SK-N-SH (cell line): ENCODE measurements at regions not wholly inside any gene's neighbourhood (a gene's known extent, or its start where the extent isn't known, plus 50 kb on each side); places are given as distances from the start of the nearest gene placed in this dataset.

Experiments
- CTCF ChIA-PET: fragments of 300-600, 350-600 bp; formaldehyde crosslinking; extraction: SDS; loops from one replicate; lab custom pipeline; 2021; lab: Yijun Ruan, JAX
- POLR2A ChIA-PET: fragments of 350-600 bp; sonication (Branson Sonifier 250); formaldehyde crosslinking; extraction: SDS; loops from one replicate; lab custom pipeline; 2020; ENCODE audit warnings: antibody characterized with exemption, inconsistent platforms; lab: Yijun Ruan, JAX
- DNase-seq: peaks from one replicate; pipeline ENCODE4 v3.0.0; 2012
- H2AFZ ChIP-seq: fragments of 200-600 bp; sonication (generic); 2 replicates; pipeline ENCODE4 v1.8.1; 2016; ENCODE audit warnings: antibody characterized with exemption, mild to moderate bottlenecking, low read depth
- H3F3A ChIP-seq: fragments of 200-600 bp; sonication (generic); replicated peaks from 2 replicates; pipeline ENCODE3; 2016; ENCODE audit warnings: antibody characterized with exemption, mild to moderate bottlenecking; ENCODE audit not compliant: insufficient read depth
- H3K27ac ChIP-seq, 2 experiments: fragments of 200-500 bp in 1 of 2; fragments of 200-600 bp in 1 of 2; sonication (Bioruptor generic) in 1 of 2; sonication (generic), shearing (Covaris generic) in 1 of 2; 2 replicates each; pipeline versions ENCODE4 v1.5.1 to v1.6.1; 2014 to 2016; ENCODE audit warnings: low read depth in 2 of 2, inconsistent platforms in 1 of 2, low read length in 1 of 2, mild to moderate bottlenecking in 1 of 2, mixed read lengths in 1 of 2
- H3K27me3 ChIP-seq: fragments of 200-600 bp; sonication (generic), shearing (Covaris generic); 2 replicates; pipeline ENCODE4 v1.6.1; 2016; ENCODE audit warnings: mixed run types; ENCODE audit not compliant: insufficient read depth
- H3K36me3 ChIP-seq, 2 experiments: fragments of 200-500 bp in 1 of 2; fragments of 200-600 bp in 1 of 2; sonication (Bioruptor generic) in 1 of 2; sonication (generic) in 1 of 2; replicated peaks in 1 of 2; 2 replicates each; pipeline versions ENCODE3 to v1.5.1; 2014 to 2016; ENCODE audit warnings: low read length in 1 of 2, mild to moderate bottlenecking in 1 of 2; ENCODE audit not compliant: insufficient read depth in 2 of 2, control insufficient read depth in 1 of 2
- H3K4me1 ChIP-seq, 2 experiments: fragments of 200-500 bp in 1 of 2; fragments of 200-600 bp in 1 of 2; sonication (Bioruptor generic) in 1 of 2; sonication (generic), shearing (Covaris generic) in 1 of 2; 2 replicates each; pipeline versions ENCODE4 v1.5.1 to v1.6.1; 2014 to 2016; ENCODE audit warnings: low read depth in 1 of 2, low read length in 1 of 2, mixed run types in 1 of 2; ENCODE audit not compliant: insufficient read depth in 2 of 2, control insufficient read depth in 1 of 2
- H3K4me2 ChIP-seq: fragments of 200-600 bp; sonication (generic), shearing (Covaris generic); 2 replicates; pipeline ENCODE4 v1.6.1; 2017; ENCODE audit warnings: mixed run types
- H3K4me3 ChIP-seq, 2 experiments: fragments of 200-500 bp in 1 of 2; fragments of 200-600 bp in 1 of 2; sonication (Bioruptor generic) in 1 of 2; sonication (generic), shearing (Covaris generic) in 1 of 2; 2 replicates each; pipeline versions ENCODE4 v1.5.1 to v1.8.1; 2014 to 2016; ENCODE audit warnings: low read depth in 2 of 2, inconsistent platforms in 1 of 2, low read length in 1 of 2, mild to moderate bottlenecking in 1 of 2, mixed read lengths in 1 of 2, moderate library complexity in 1 of 2
- H3K79me2 ChIP-seq: fragments of 200-600 bp; sonication (generic); 2 replicates; pipeline ENCODE4 v1.8.1; 2017; ENCODE audit warnings: mild to moderate bottlenecking; ENCODE audit not compliant: insufficient read depth
- H3K9ac ChIP-seq: fragments of 200-600 bp; sonication (generic); 2 replicates; pipeline ENCODE4 v1.6.1; 2017; ENCODE audit warnings: mixed run types
- H3K9me2 ChIP-seq: fragments of 200-600 bp; sonication (generic); 2 replicates; pipeline ENCODE4 v1.6.1; 2017; ENCODE audit warnings: mixed run types
- H3K9me3 ChIP-seq: fragments of 200-600 bp; sonication (generic); 2 replicates; pipeline ENCODE4 v1.6.1; 2017; ENCODE audit warnings: mixed run types, mild to moderate bottlenecking, moderate library complexity
- H4K20me1 ChIP-seq: fragments of 200-600 bp; sonication (generic); 2 replicates; pipeline ENCODE4 v1.6.1; 2017; ENCODE audit warnings: mild to moderate bottlenecking, mixed run types; ENCODE audit not compliant: insufficient read depth
- CHD2 ChIP-seq: fragments of 150-350 bp; IDR thresholded peaks from 2 replicates; pipeline ENCODE4 v1.6.1; 2018; ENCODE audit warnings: low read length; ENCODE audit not compliant: partially characterized antibody
- ELF1 ChIP-seq: IDR thresholded peaks from 2 replicates; pipeline ENCODE4 v1.4.0; 2012
- EZH2phosphoT487 ChIP-seq: fragments of 200-600 bp; sonication (generic); IDR thresholded peaks from 2 replicates; pipeline ENCODE4 v1.6.1; 2017; ENCODE audit warnings: low read depth, mixed run types, mild to moderate bottlenecking, antibody characterized with exemption, moderate library complexity, borderline replicate concordance
- FOSL2 ChIP-seq: IDR thresholded peaks from 2 replicates; pipeline ENCODE4 v1.4.0; 2012; ENCODE audit warnings: low read depth, mild to moderate bottlenecking, moderate library complexity, borderline replicate concordance
- FOXJ3 ChIP-seq: sonication (generic); formaldehyde crosslinking; IDR thresholded peaks from 2 replicates; pipeline ENCODE4 v1.5.1; 2020; ENCODE audit warnings: mild to moderate bottlenecking, missing genetic modification reagents
- FOXM1 ChIP-seq: IDR thresholded peaks from 2 replicates; pipeline ENCODE4 v1.4.0; 2012; ENCODE audit warnings: low read depth, mild to moderate bottlenecking
- IRF3 ChIP-seq: fragments of 150-350 bp; IDR thresholded peaks from 2 replicates; pipeline ENCODE4 v1.6.1; 2016; ENCODE audit warnings: mild to moderate bottlenecking, low read depth, low read length
- MAX ChIP-seq: IDR thresholded peaks from 2 replicates; pipeline ENCODE4 v1.4.0; 2012; ENCODE audit warnings: low read depth
- MEF2A ChIP-seq: IDR thresholded peaks from 2 replicates; pipeline ENCODE4 v1.4.0; 2012; ENCODE audit warnings: low read depth, borderline replicate concordance
- MXI1 ChIP-seq: IDR thresholded peaks from 2 replicates; pipeline ENCODE4 v1.6.1; 2012; ENCODE audit warnings: mild to moderate bottlenecking, low read depth, low read length, improper control_type of control experiment
- NRF1 ChIP-seq: IDR thresholded peaks from 2 replicates; pipeline ENCODE4 v1.6.1; 2012; ENCODE audit warnings: low read depth, mild to moderate bottlenecking, low read length
- RAD21 ChIP-seq: IDR thresholded peaks from 2 replicates; pipeline ENCODE4 v1.6.1; 2012; ENCODE audit warnings: mild to moderate bottlenecking, low read length
- RCOR1 ChIP-seq: fragments of 150-350 bp; IDR thresholded peaks from 2 replicates; pipeline ENCODE4 v1.6.1; 2017; ENCODE audit warnings: antibody characterized with exemption, low read length
- SIN3A ChIP-seq: IDR thresholded peaks from 2 replicates; pipeline ENCODE4 v1.6.1; 2012; ENCODE audit warnings: low read depth, mild to moderate bottlenecking, low read length, moderate library complexity, borderline replicate concordance
- SMC3 ChIP-seq: IDR thresholded peaks from 2 replicates; pipeline ENCODE4 v1.6.1; 2012; ENCODE audit warnings: low read depth, low read length, improper control_type of control experiment
- TEAD4 ChIP-seq: IDR thresholded peaks from 2 replicates; pipeline ENCODE4 v1.4.0; 2012; ENCODE audit warnings: mild to moderate bottlenecking, borderline replicate concordance; ENCODE audit not compliant: insufficient read depth
- USF2 ChIP-seq: fragments of 150-350 bp; IDR thresholded peaks from 2 replicates; pipeline ENCODE4 v1.6.1; 2017; ENCODE audit warnings: antibody characterized with exemption, low read length, low read depth, borderline replicate concordance
- YY1 ChIP-seq: IDR thresholded peaks from 2 replicates; pipeline ENCODE4 v1.4.0; 2012; ENCODE audit warnings: low read depth, mild to moderate bottlenecking
- WGBS: methylation state at CpG from one replicate; pipeline ENCODE4 v1.1.6; 2017; ENCODE audit warnings: low lambda C conversion rate; 5-methylcytosine and 5-hydroxymethylcytosine counted together

- TF ChIP-seq USF2 (no peak), SIN3A (no peak), MEF2A (no peak), MXI1 (no peak)
Measured at GRCh38 chr2:120453635-120453998, 107.7 kb downstream of the INHBB start (continued).

- DNase-seq = no peak
- H3K27me3 ChIP-seq = no peaks in the 10 kb centered on the region
- no peak for TF ChIP-seq YY1
- no peaks in the 10 kb centered on the region for H3K9me2 ChIP-seq
- no peak overlapping the region for H3K27ac ChIP-seq
- no peak overlapping the region for H3K4me3 ChIP-seq
- no peak overlapping the region for H3K4me2 ChIP-seq
- 0 out of 4 replicates have a peak, but pooled peaks cover 0 to 5% of the 10 kb centered on the region in 2 experiments for H3K4me1 ChIP-seq
- H2AFZ ChIP-seq = no peak overlapping the region
- peaks cover 6% of the 10 kb centered on the region; the same call in 1 of the 2 replicates for H3K9me3 ChIP-seq
- POLR2A ChIA-PET = no interaction called here
- H3K36me3 ChIP-seq = no peaks in the 10 kb centered on the region
- H3K79me2 ChIP-seq = no peaks in the 10 kb centered on the region
- CTCF ChIA-PET = no interaction called here
- H3F3A ChIP-seq = no peaks in the 10 kb centered on the region
- H3K9ac ChIP-seq = no peak overlapping the region
- WGBS = 66% methylated on average over 12 of the region's 12 CpGs
- H4K20me1 ChIP-seq = no peaks in the 10 kb centered on the region
Measured at GRCh38 chr2:120454654-120455385, 108.9 kb downstream of the INHBB start.

GRCh38 chr2:120455390-120455789 is 109.5 kb downstream of the INHBB start:
- H3K9me2 ChIP-seq = no peaks in the 10 kb centered on the region
- H3K79me2 ChIP-seq = no peaks in the 10 kb centered on the region
- H3K4me2 ChIP-seq = no peak overlapping the region
- peaks cover 6% of the 10 kb centered on the region; the same call in 1 of the 2 replicates for H3K9me3 ChIP-seq
- no peaks in the 10 kb centered on the region for H3F3A ChIP-seq
- no peak for DNase-seq
- no peak for TF ChIP-seq CHD2
- no peak for TF ChIP-seq FOXM1
- no peak for TF ChIP-seq ELF1
- TF ChIP-seq FOXJ3 (CRISPR knock-in tag) = no peak
- no peak for TF ChIP-seq EZH2phosphoT487
- TF ChIP-seq SMC3 = no peak
- TF ChIP-seq RAD21 = no peak
- TF ChIP-seq MEF2A = no peak
- no peak for TF ChIP-seq NRF1
- TF ChIP-seq IRF3 = no peak
- no peak for TF ChIP-seq FOSL2
- no peak for TF ChIP-seq TEAD4
- TF ChIP-seq RCOR1 = no peak
- no peak for TF ChIP-seq SIN3A
- no peak for TF ChIP-seq MXI1
- no peak for TF ChIP-seq YY1
- no peak for TF ChIP-seq MAX
- TF ChIP-seq, all 33 proteins: peak for 0
- CTCF ChIA-PET = no interaction called here
- POLR2A ChIA-PET = no interaction called here
- H3K36me3 ChIP-seq = no peaks in the 10 kb centered on the region
- no peak overlapping the region for H3K27ac ChIP-seq
- H3K4me3 ChIP-seq = no peak overlapping the region
- H2AFZ ChIP-seq = no peak overlapping the region
- no peak overlapping the region for H3K9ac ChIP-seq
- 0 out of 4 replicates have a peak, but pooled peaks cover 0 to 5% of the 10 kb centered on the region in 2 experiments for H3K4me1 ChIP-seq
- no peaks in the 10 kb centered on the region for H4K20me1 ChIP-seq
- H3K27me3 ChIP-seq = no peaks in the 10 kb centered on the region
- WGBS = 45% methylated on average over 1 of the region's 1 CpG
